Suprapubic skin (tissue), 4 donors: ENCODE measurements at regions not wholly inside any gene's neighbourhood (a gene's known extent, or its start where the extent isn't known, plus 50 kb on each side); places are given as distances from the start of the nearest gene placed in this dataset.

Experiments
- POLR2A ChIP-seq, 2 donors: fragments of 450-650 bp; IDR thresholded peaks; one replicate each; pipeline ENCODE4 v1.6.1; 2017; ENCODE audit warnings: antibody characterized with exemption in 2 of 2, mild to moderate bottlenecking in 2 of 2, moderate library complexity in 2 of 2
- POLR2AphosphoS5 ChIP-seq, 3 donors: sonication (generic); formaldehyde crosslinking; IDR thresholded peaks; one replicate each; pipeline ENCODE4 v1.6.1; 2017; ENCODE audit warnings: antibody characterized with exemption in 3 of 3
- TF ChIP-seq, protein P1 (sequence below), 2 donors: fragments of 200-600 bp in 1 of 2; fragments of 450-650 bp in 1 of 2; sonication (generic) in 1 of 2; IDR thresholded peaks; one replicate each; pipeline ENCODE4 v1.5.1; 2016 to 2019; ENCODE audit warnings: antibody characterized with exemption in 2 of 2, mild to moderate bottlenecking in 1 of 2, moderate library complexity in 1 of 2

DNA sequence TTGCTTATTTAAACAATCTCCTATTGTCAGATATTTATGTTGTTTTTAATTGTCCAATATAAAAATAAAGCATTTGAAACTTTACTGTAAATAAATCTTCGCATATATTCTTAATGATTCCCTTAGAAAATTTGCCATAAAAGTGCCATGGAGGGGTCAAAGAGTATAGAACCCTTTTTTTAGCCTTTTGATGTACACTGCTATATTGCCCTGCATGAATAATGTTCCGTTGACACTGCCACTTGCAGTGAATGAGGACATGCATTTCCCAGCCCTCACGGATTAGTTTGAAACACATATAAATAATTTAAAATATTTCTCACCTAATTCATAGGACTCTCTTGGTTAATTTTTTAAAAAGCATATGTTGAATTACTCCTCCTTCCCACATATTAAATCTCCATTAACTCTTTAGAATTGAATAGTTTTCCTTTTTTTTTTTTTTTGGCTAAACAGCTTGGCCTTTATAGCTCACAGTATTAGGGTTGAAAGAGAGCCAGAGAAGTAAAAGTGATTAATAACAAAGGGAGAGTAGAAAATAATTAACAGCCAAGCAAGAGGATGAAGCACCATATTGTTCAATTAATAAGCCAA, 129.8 kb upstream of the SGCD start:
- TF ChIP-seq POLR2A (IDR thresholded peaks at IDR 0.05) (no peak), POLR2AphosphoS5 (IDR thresholded peaks at IDR 0.05) (no peak)
- TF ChIP-seq, protein P1, sequence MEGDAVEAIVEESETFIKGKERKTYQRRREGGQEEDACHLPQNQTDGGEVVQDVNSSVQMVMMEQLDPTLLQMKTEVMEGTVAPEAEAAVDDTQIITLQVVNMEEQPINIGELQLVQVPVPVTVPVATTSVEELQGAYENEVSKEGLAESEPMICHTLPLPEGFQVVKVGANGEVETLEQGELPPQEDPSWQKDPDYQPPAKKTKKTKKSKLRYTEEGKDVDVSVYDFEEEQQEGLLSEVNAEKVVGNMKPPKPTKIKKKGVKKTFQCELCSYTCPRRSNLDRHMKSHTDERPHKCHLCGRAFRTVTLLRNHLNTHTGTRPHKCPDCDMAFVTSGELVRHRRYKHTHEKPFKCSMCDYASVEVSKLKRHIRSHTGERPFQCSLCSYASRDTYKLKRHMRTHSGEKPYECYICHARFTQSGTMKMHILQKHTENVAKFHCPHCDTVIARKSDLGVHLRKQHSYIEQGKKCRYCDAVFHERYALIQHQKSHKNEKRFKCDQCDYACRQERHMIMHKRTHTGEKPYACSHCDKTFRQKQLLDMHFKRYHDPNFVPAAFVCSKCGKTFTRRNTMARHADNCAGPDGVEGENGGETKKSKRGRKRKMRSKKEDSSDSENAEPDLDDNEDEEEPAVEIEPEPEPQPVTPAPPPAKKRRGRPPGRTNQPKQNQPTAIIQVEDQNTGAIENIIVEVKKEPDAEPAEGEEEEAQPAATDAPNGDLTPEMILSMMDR (IDR thresholded peaks at IDR 0.05) = no peak
